LNCaP clone FGC (cell line): ENCODE measurements at regions not wholly inside any gene's neighbourhood (a gene's known extent, or its start where the extent isn't known, plus 50 kb on each side); places are given as distances from the start of the nearest gene placed in this dataset.

Experiments used
- DNase-seq: peaks from one replicate; pipeline ENCODE4 v3.0.0-alpha.2; 2011; ENCODE audit warnings: low read depth
- H3K4me3 ChIP-seq: 2 replicates; pipeline ENCODE4 v1.5.1; 2011; ENCODE audit warnings: mild to moderate bottlenecking, low read depth, low read length, control low read depth
- CTCF ChIP-seq: IDR thresholded peaks from 2 replicates; pipeline ENCODE4 v1.5.1; 2012; ENCODE audit warnings: mild to moderate bottlenecking; ENCODE audit not compliant: control insufficient read depth, insufficient read depth; ENCODE audit errors: extremely low read depth

- H3K4me3 ChIP-seq: no peak overlapping the region
- DNase-seq: no peak
- TF ChIP-seq CTCF: no peak
These were observed 176.9 kb upstream of the CAMK1G start for GRCh38 chr1:209406595-209406994.

- DNase-seq: no peak
- no peak for TF ChIP-seq CTCF
- H3K4me3 ChIP-seq: no peak overlapping the region
These were observed 173.7 kb upstream of the CAMK1G start for GRCh38 chr1:209409780-209410179.

GRCh38 chr1:209411491-209411929 lies 172.0 kb upstream of the CAMK1G start:
- no peak overlapping the region for H3K4me3 ChIP-seq
- no peak for TF ChIP-seq CTCF
- no peak for DNase-seq

- H3K4me3 ChIP-seq: no peak overlapping the region
- TF ChIP-seq CTCF: no peak
- no peak for DNase-seq
These were observed 171.5 kb upstream of the CAMK1G start for GRCh38 chr1:209412036-209412435.

GRCh38 chr1:209412566-209412965 lies 170.9 kb upstream of the CAMK1G start:
- DNase-seq: no peak
- no peak for TF ChIP-seq CTCF
- H3K4me3 ChIP-seq: no peak overlapping the region

GRCh38 chr1:209413062-209413461 lies 170.5 kb upstream of the CAMK1G start:
- no peak overlapping the region for H3K4me3 ChIP-seq
- no peak for TF ChIP-seq CTCF
- no peak for DNase-seq

GRCh38 chr1:209414803-209415329 lies 168.6 kb upstream of the CAMK1G start:
- DNase-seq: no peak
- no peak overlapping the region for H3K4me3 ChIP-seq
- TF ChIP-seq CTCF: no peak
